ENCODE measurements at regions not wholly inside any gene's neighbourhood (a gene's known extent, or its start where the extent isn't known, plus 50 kb on each side); places are given as distances from the start of the nearest gene placed in this dataset.

DNA sequence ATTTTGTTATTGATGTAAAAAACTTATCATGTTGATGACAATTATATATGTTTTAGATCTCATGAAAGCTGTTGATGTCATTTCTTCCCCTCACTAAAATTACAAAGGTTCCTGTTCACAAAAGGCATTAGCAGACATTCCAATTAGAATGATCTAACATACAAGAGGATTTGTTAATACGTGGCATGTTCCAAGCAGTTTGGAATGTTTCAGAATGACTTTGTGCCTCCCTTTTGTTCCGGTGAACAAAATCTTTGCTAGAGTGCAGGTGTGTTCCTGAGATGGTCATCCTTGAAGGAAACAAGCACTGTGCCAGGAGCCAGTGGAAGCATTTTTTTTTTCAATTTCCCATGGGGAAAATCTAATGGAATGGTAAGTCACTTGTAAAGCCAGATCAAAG lies 108.0 kb upstream of the KCTD3 start:
- DNase-seq (ENCODE audit: low read depth) = no peak

DNA sequence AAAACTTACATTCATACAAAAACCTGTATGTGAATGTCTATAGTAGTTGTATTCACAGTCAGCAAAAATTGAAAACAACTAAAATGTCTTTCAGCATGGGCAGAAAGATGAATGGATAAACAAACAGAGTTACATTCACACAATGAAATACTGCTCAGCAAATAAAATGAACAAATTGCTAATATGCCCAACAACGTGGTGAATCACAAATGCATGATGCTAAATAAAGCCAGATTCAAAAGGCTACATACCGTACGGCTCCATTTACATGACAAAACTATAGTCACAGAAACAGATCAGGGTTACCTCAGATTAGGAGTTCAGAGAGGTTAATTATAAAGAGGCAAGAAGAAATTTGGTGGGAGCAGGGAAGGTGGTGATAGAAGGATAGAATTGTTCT lies 100.7 kb upstream of the KCTD3 start:
- DNase-seq (ENCODE audit: low read depth) = no peak

DNA sequence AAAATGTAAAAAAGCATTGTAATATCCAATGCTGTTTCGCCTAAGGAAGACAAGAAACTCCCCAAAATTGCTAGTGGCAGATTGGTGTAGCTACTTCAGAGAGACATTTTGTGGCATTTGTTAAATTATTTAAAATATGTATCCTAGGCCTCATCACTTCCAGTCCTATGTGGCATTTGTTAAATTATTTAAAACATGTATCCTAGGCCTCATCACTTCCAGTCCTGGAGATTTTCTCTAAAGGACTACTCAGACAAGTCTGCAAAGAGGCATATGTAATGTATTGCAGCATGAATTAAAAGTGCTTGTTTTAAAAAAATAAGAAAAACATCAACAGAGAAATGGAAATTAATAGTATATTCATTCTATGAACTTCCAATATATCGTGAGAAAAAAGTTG lies 95.6 kb upstream of the KCTD3 start:
- DNase-seq (ENCODE audit: low read depth) = no peak

- no peak for DNase-seq (ENCODE audit: low read depth)
Observed at GRCh38 chr1:215472723-215473122, 94.4 kb upstream of the KCTD3 start.

DNA sequence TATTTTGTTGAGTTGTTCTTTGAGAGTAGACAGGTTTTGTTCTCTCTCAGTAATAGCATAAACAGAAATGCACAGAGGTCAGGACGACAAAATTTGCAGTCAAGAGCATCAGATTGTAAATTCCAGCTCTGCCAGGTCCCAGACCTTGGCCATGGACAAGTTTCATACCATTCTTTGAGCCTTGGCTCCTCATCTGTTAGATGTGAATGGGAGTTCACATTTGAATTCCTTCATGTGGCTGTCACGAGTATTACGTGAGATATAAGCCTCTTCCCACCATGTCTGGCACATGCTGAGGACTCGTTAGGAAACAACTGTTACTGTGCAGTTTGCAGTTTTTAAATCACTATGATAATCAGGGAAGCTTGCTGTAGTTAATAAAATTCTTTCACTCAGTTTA lies 93.2 kb upstream of the KCTD3 start:
- DNase-seq (ENCODE audit: low read depth) = no peak

GRCh38 chr1:215474940-215475339 lies 92.2 kb upstream of the KCTD3 start:
- no peak for DNase-seq (ENCODE audit: low read depth)

GRCh38 chr1:215475796-215476481 lies 91.2 kb upstream of the KCTD3 start:
- peak; percentile 83 for DNase-seq (ENCODE audit: low read depth)

- DNase-seq (ENCODE audit: low read depth) = no peak
Observed at GRCh38 chr1:215476541-215476940, 90.6 kb upstream of the KCTD3 start.

DNA sequence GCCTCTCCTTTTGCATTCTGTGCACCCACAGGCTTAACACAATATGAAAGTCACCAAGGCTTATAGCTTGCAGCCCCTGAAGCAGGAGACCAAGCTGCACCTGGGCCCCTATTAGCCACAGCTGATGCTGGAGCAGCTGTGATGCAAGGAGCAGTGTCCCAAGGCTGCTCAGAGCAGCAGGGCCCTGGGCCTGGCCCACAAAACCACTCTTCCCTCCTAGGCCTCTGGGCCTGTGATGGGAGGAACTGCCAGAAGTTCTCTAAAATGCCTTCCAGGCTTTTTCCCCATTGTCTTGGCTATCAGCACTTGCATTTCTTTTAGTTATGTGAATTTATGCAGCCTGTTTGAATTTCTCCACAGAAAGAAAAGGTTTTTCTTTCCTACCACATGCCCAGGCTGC lies 89.5 kb upstream of the KCTD3 start:
- no peak for DNase-seq (ENCODE audit: low read depth)

- no peak for DNase-seq (ENCODE audit: low read depth)
Observed at GRCh38 chr1:215479567-215479966, 87.5 kb upstream of the KCTD3 start.

DNA sequence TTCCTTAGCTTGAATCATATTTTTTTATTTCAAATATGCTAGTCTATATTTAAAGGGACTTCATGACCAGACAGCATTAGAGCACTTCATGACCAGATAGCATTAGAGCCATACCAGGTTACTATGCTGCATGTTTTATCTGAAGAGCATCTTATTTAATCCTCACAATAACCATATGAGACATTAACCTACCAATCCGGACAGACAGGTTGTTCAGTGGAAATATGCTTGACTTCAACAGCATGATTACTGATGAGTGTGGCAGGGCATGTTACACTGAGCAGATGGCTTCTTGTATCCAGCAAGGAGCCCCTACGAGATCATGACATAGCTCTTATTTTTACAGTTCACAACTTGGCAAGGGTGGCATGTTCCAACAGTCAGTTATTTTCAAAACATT lies 85.0 kb upstream of the KCTD3 start:
- no peak for DNase-seq (ENCODE audit: low read depth)

GRCh38 chr1:215484171-215484939 lies 82.7 kb upstream of the KCTD3 start:
- no peak for DNase-seq (ENCODE audit: low read depth)

- no peak for DNase-seq (ENCODE audit: low read depth)
Observed at GRCh38 chr1:215487466-215487865, 79.6 kb upstream of the KCTD3 start.

DNA sequence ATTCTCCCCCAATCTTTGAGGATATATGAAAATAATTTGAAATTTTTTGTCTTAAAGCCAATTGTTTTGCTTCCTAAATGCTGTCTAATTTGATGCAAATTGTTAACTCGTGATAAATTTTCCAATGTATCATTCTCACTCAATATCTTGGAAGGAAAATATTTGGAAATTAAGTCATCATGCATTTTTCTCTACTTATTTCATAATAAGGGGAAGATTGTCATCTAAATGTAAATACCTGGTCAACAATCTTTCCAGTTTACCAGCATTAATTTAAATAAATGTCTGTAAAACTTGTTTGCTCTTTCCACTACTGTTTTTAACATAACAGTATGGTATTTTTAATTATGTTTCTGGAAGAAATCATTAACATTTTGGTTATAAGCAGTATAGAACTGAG lies 78.3 kb upstream of the KCTD3 start:
- DNase-seq (ENCODE audit: low read depth) = no peak

DNA sequence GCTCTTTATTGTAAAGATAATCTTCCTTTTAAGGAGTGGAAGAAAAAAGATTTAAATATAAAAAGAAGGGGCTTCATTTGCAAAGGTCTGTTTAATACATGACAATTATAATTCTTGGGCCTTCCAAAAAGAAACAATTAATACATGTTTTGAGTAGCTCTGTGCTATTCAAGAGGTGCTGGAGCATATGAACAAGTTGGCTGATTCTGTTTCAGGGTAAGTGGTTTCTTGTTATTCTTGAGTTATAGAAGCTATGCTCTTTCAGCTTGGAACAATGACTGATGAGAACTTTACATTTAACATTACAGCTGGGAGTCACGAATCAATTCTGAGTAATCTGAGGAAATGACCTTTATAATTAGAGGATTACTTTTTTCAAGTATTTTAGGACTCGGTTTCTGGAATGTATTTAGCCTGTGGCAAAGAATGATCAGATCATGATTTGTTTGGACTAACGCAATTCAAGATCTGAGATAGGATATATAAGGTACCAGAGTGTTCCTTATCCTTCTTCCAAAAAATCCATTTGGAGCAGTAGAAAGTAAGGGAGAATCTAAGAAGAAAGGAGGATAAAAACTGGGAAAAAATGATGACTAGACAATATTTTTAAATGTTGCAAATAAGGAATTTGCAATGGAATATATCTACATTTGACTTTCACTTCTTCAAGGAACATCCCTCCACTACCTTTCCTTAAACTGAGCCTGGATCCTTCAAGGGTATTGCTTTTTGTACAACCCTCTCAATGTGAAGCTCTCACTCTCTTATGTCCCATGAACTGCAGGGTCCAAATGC lies 77.1 kb upstream of the KCTD3 start:
- DNase-seq (ENCODE audit: low read depth) = peak; percentile 15

GRCh38 chr1:215497528-215497927 lies 69.6 kb upstream of the KCTD3 start:
- DNase-seq (ENCODE audit: low read depth) = no peak

DNA sequence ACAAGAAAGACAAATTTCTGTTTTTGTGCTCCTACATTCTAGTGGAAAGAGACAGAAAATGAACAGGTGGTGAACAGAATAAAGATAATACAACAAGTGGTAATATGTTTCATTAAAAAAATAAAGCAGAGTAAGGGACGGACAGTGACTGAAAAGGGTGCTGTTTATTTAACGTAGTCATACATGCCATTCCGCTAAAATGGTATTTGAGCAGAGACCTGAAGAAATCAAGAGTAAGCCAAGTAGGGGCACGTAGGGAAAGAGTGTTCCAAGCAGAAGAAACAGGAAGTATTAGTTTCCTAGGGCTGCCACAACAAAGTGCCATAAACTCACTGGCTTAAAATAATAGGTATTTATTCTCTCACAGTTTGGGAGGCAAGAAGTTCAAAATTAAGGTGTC lies 65.6 kb upstream of the KCTD3 start:
- no peak for DNase-seq (ENCODE audit: low read depth)

GRCh38 chr1:215502081-215502480 lies 65.0 kb upstream of the KCTD3 start:
- no peak for DNase-seq (ENCODE audit: low read depth)

DNA sequence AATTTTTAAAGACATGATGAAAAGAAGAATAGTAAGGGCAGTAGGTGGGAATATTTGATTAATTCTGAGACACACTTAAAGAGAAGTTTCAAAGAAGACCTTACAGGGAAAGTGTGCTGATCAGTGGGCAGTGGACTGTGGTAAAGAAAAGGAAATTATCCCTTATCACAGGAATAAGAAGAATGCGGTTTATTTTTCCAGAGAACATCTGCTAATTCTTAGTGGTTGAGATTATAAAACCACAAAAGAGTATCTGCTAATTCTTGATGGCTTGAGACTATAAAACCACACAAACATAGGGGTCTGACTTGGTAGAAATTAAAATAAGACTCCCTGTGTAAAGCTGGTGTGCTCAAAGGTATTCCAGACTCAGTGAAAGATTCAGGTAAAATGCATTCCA lies 60.0 kb upstream of the KCTD3 start:
- DNase-seq (ENCODE audit: low read depth) = no peak

- DNase-seq (ENCODE audit: low read depth) = no peak
Observed at GRCh38 chr1:215508311-215508710, 58.8 kb upstream of the KCTD3 start.
